HEK293 (cell line): ENCODE measurements at regions not wholly inside any gene's neighbourhood (a gene's known extent, or its start where the extent isn't known, plus 50 kb on each side); places are given as distances from the start of the nearest gene placed in this dataset.

Experiments
- CTCF ChIP-seq: fragments of 450-650 bp; formaldehyde crosslinking; IDR thresholded peaks from 2 replicates; pipeline ENCODE4 v1.5.1; 2016; ENCODE audit warnings: missing biosample characterization, missing genetic modification characterization
- PATZ1 ChIP-seq: fragments of 450-650 bp; formaldehyde crosslinking; IDR thresholded peaks from 2 replicates; pipeline ENCODE4 v1.5.1; 2016; ENCODE audit warnings: missing biosample characterization, missing genetic modification characterization
- TCF7L2 ChIP-seq: IDR thresholded peaks from 2 replicates; pipeline ENCODE4 v1.6.1; 2011; ENCODE audit warnings: low read depth, mild to moderate bottlenecking, inconsistent platforms, low read length, moderate library complexity, borderline replicate concordance
- ZNF501 ChIP-seq: fragments of 450-650 bp; formaldehyde crosslinking; IDR thresholded peaks from 2 replicates; pipeline ENCODE4 v1.5.1; 2016; ENCODE audit warnings: missing biosample characterization, missing genetic modification characterization
- ZNF558 ChIP-seq: fragments of 450-650 bp; formaldehyde crosslinking; IDR thresholded peaks from 2 replicates; pipeline ENCODE4 v1.5.1; 2016; ENCODE audit warnings: missing biosample characterization, missing genetic modification characterization
- ZNF664 ChIP-seq: fragments of 450-650 bp; formaldehyde crosslinking; IDR thresholded peaks from 2 replicates; pipeline ENCODE4 v1.5.1; 2016; ENCODE audit warnings: missing biosample characterization, missing genetic modification characterization
- ZNF76 ChIP-seq: fragments of 450-650 bp; formaldehyde crosslinking; IDR thresholded peaks from 2 replicates; pipeline ENCODE4; 2016; ENCODE audit warnings: low read depth, missing biosample characterization, missing genetic modification characterization, borderline replicate concordance

- TF ChIP-seq CTCF (tag by site-specific recombination) (no peak), ZNF501 (no peak), ZNF76 (no peak), ZNF558 (tag by site-specific recombination) (no peak), PATZ1 (no peak), TCF7L2 (no peak), ZNF664 (tag by site-specific recombination) (no peak)
Measured at GRCh38 chr2:6523476-6523875, 342.2 kb downstream of the CMPK2 start.
